IMR-90 (cell line): ENCODE measurements at regions not wholly inside any gene's neighbourhood (a gene's known extent, or its start where the extent isn't known, plus 50 kb on each side); places are given as distances from the start of the nearest gene placed in this dataset.

Experiments
- ATAC-seq: fragments of 200-7000 bp; cut with Tn5 transposase; 2 replicates; pipeline ENCODE4 v1.9.1; 2020; ENCODE audit warnings: low read depth, mild to moderate bottlenecking, moderate library complexity
- BruUV-seq: library from RNA; stranded (reverse); fragments of 400-500 nt; replicated peaks from 2 replicates; lab custom pipeline; 2021; lab: Mats Ljungman, UMichigan
- CTCF ChIA-PET: fragments of 300-600 bp; formaldehyde crosslinking; extraction: SDS; loops from one replicate; lab custom pipeline; 2021; ENCODE audit warnings: antibody characterized with exemption; lab: Yijun Ruan, JAX
- POLR2A ChIA-PET: fragments of 300-600 bp; sonication (Branson Sonifier 250); formaldehyde crosslinking; loops from one replicate; lab custom pipeline; 2022; ENCODE audit warnings: antibody characterized with exemption; ENCODE audit not compliant: unreplicated experiment; lab: Charles Lee
- DNase-seq: peaks from one replicate; pipeline ENCODE4 v3.0.0; 2013
- H2AFZ ChIP-seq: replicated peaks from 2 replicates; pipeline ENCODE3; 2013; ENCODE audit warnings: low read length, mild to moderate bottlenecking; ENCODE audit not compliant: poor library complexity
- H2AK5ac ChIP-seq: 2 replicates; pipeline ENCODE4 v1.6.1; 2013; ENCODE audit warnings: low read depth, low read length, inconsistent platforms
- H2AK9ac ChIP-seq: replicated peaks from 2 replicates; pipeline ENCODE3; 2013; ENCODE audit warnings: mild to moderate bottlenecking, low read depth, low read length, moderate library complexity; ENCODE audit not compliant: poor library complexity
- H2BK120ac ChIP-seq: 2 replicates; pipeline ENCODE4 v1.6.1; 2013; ENCODE audit warnings: low read depth, low read length, inconsistent platforms
- H2BK15ac ChIP-seq: 3 replicates; pipeline ENCODE4 v1.6.1; 2013; ENCODE audit warnings: low read depth, low read length, inconsistent platforms
- H2BK20ac ChIP-seq: 2 replicates; pipeline ENCODE4 v1.6.1; 2013; ENCODE audit warnings: low read depth, mild to moderate bottlenecking, inconsistent platforms, low read length, moderate library complexity
- H2BK5ac ChIP-seq: 2 replicates; pipeline ENCODE4 v1.6.1; 2013; ENCODE audit warnings: mild to moderate bottlenecking, low read depth, low read length, inconsistent platforms; ENCODE audit not compliant: poor library complexity, severe bottlenecking
- H3K14ac ChIP-seq: replicated peaks from 2 replicates; pipeline ENCODE4 v1.6.1; 2013; ENCODE audit warnings: low read depth, low read length, inconsistent platforms
- H3K18ac ChIP-seq: 2 replicates; pipeline ENCODE4 v1.6.1; 2013; ENCODE audit warnings: low read depth, low read length, control low read depth
- H3K23ac ChIP-seq: 2 replicates; pipeline ENCODE4 v1.6.1; 2013; ENCODE audit warnings: low read depth, low read length, inconsistent platforms
- H3K27ac ChIP-seq: 2 replicates; pipeline ENCODE4 v1.5.1; 2013; ENCODE audit warnings: mild to moderate bottlenecking, control low read depth, low read length; ENCODE audit not compliant: insufficient read depth
- H3K27me3 ChIP-seq: 2 replicates; pipeline ENCODE4 v1.6.1; 2013; ENCODE audit warnings: low read length; ENCODE audit not compliant: control insufficient read depth, insufficient read depth
- H3K36me3 ChIP-seq: 2 replicates; pipeline ENCODE4 v1.6.1; 2013; ENCODE audit warnings: low read length, mixed read lengths; ENCODE audit not compliant: control insufficient read depth, insufficient read depth
- H3K4ac ChIP-seq: 2 replicates; pipeline ENCODE4 v1.6.1; 2013; ENCODE audit warnings: low read depth, low read length, inconsistent platforms
- H3K4me1 ChIP-seq: 2 replicates; pipeline ENCODE4 v1.6.1; 2013; ENCODE audit warnings: low read length, mixed read lengths; ENCODE audit not compliant: control insufficient read depth, insufficient read depth
- H3K4me2 ChIP-seq: 2 replicates; pipeline ENCODE4 v1.6.1; 2013; ENCODE audit warnings: low read depth, mild to moderate bottlenecking, control low read depth, low read length, moderate library complexity
- H3K4me3 ChIP-seq: 2 replicates; pipeline ENCODE4 v1.5.1; 2013; ENCODE audit warnings: low read depth, mild to moderate bottlenecking, control low read depth, low read length, moderate library complexity; ENCODE audit not compliant: insufficient read depth
- H3K56ac ChIP-seq: 2 replicates; pipeline ENCODE4 v1.6.1; 2013; ENCODE audit warnings: low read length, inconsistent platforms; ENCODE audit not compliant: insufficient read depth; ENCODE audit errors: extremely low read depth
- H3K79me1 ChIP-seq, 2 experiments: 2 replicates each; pipeline ENCODE4 v1.6.1; 2013; ENCODE audit warnings: low read length in 2 of 2, inconsistent platforms in 1 of 2, low read depth in 1 of 2
- H3K9ac ChIP-seq: 2 replicates; pipeline ENCODE4 v1.6.1; 2013; ENCODE audit warnings: low read depth, low read length, control low read depth
- H3K9me1 ChIP-seq: 2 replicates; pipeline ENCODE4 v1.6.1; 2013; ENCODE audit warnings: low read length, inconsistent platforms; ENCODE audit not compliant: insufficient read depth
- H3K9me3 ChIP-seq: 2 replicates; pipeline ENCODE4 v1.6.1; 2013; ENCODE audit warnings: low read length; ENCODE audit not compliant: control insufficient read depth, insufficient read depth
- H4K20me1 ChIP-seq: 2 replicates; pipeline ENCODE4 v1.6.1; 2013; ENCODE audit warnings: low read length, inconsistent platforms; ENCODE audit not compliant: insufficient read depth
- H4K5ac ChIP-seq: 2 replicates; pipeline ENCODE4 v1.6.1; 2013; ENCODE audit warnings: mild to moderate bottlenecking, low read depth, low read length, control low read depth
- H4K8ac ChIP-seq, 2 experiments: 2 replicates each; pipeline ENCODE4 v1.6.1; 2013; ENCODE audit warnings: low read depth in 2 of 2, low read length in 2 of 2, control low read depth in 1 of 2, inconsistent platforms in 1 of 2
- H4K91ac ChIP-seq: 2 replicates; pipeline ENCODE4 v1.6.1; 2013; ENCODE audit warnings: low read depth, low read length, inconsistent platforms; ENCODE audit not compliant: insufficient read depth
- BHLHE40 ChIP-seq: fragments of 150-350 bp; IDR thresholded peaks from 2 replicates; pipeline ENCODE4 v1.6.1; 2016; ENCODE audit warnings: mild to moderate bottlenecking, low read depth, low read length
- FOS ChIP-seq: fragments of 150-350 bp; IDR thresholded peaks from 2 replicates; pipeline ENCODE4 v1.6.1; 2016; ENCODE audit warnings: low read depth, low read length
- MAZ ChIP-seq: IDR thresholded peaks from 2 replicates; pipeline ENCODE4 v1.6.1; 2012; ENCODE audit warnings: low read depth, mild to moderate bottlenecking, low read length, improper control_type of control experiment, moderate library complexity, borderline replicate concordance
- POLR2A ChIP-seq: IDR thresholded peaks from 2 replicates; pipeline ENCODE4 v1.6.1; 2012; ENCODE audit warnings: mild to moderate bottlenecking, low read depth, low read length
- SMC3 ChIP-seq: fragments of 150-350 bp; IDR thresholded peaks from 2 replicates; pipeline ENCODE4 v1.6.1; 2016; ENCODE audit warnings: low read depth, mild to moderate bottlenecking, antibody characterized with exemption, low read length, moderate library complexity
- WGBS, 2 experiments: methylation state at CpG; one replicate each; pipeline versions ENCODE4 v1.1.5 to v1.1.7; 2013; ENCODE audit warnings: missing lambda C conversion rate in 2 of 2; ENCODE audit not compliant: insufficient read length in 1 of 2; ENCODE audit errors: extremely low coverage in 2 of 2; 5-methylcytosine and 5-hydroxymethylcytosine counted together
- dilution Hi-C: fragments of 300-500 bp; cut with HindIII; formaldehyde crosslinking; loops from one replicate; pipeline ENCODE4 v1.14.3; 2018; ENCODE audit warnings: low sequenced_read_pairs; ENCODE audit not compliant: unreplicated experiment
- in situ Hi-C: fragments of 300-500 bp; cut with MboI; formaldehyde crosslinking; loops from 3 replicates; pipeline ENCODE4 v1.14.3; 2019; ENCODE audit warnings: low sequenced_read_pairs, inconsistent platforms, mixed read lengths
- intact Hi-C: fragments of 100-400 bp; cut with micrococcal nuclease; formaldehyde crosslinking; loops from 2 replicates; pipeline ENCODE4 v1.10.0; 2022
- TF ChIP-seq, protein P1 (sequence below): fragments of 150-350 bp; IDR thresholded peaks from 2 replicates; pipeline ENCODE4 v1.6.1; 2017; ENCODE audit warnings: mild to moderate bottlenecking, antibody characterized with exemption, low read length, low read depth

DNA sequence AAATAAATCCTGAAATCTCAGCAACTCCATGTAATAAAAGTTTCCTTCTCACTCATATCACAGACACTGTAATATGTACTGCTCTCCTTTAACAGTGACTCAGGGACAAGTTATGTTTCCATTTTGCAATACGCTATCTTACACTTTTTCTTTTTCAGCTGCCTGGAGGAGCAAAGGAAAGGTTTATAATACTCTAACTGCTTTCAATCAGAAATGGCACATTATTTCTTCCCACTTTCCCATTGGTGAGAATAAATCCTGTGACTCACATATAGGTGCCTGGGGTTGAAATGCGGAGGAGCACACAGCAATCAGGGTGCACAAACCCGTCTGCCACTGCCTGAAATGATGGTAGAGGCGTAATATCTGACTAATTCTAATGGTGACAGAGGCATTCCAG, 186.6 kb downstream of the HINT1 start:
- Histone ChIP-seq H3K79me1 (no peaks in the 10 kb centered on the region), H3K56ac (no peak overlapping the region), H3K4me3 (no peak overlapping the region), H3K4me2 (no peak overlapping the region), H2BK20ac (no peak overlapping the region), H2BK15ac (no peak overlapping the region), H2AFZ (no peak overlapping the region), H4K5ac (no peak overlapping the region), H2AK9ac (no peak overlapping the region), H3K23ac (no peak overlapping the region), H3K9me3 (peaks cover 4% of the 10 kb centered on the region), H3K18ac (no peak overlapping the region), H4K8ac (no peak overlapping the region), H2BK5ac (no peak overlapping the region), H2BK120ac (no peak overlapping the region), H4K91ac (no peak overlapping the region), H3K9ac (no peak overlapping the region), H3K9me1 (no peaks in the 10 kb centered on the region), H3K27ac (no peak overlapping the region), H3K27me3 (no peaks in the 10 kb centered on the region), H3K4me1 (no peaks in the 10 kb centered on the region), H2AK5ac (no peak overlapping the region), H3K4ac (no peak overlapping the region), H3K36me3 (no peaks in the 10 kb centered on the region), H3K14ac (no peak overlapping the region), H4K20me1 (no peaks in the 10 kb centered on the region)
- no peak for TF ChIP-seq POLR2A
- TF ChIP-seq, protein P1, sequence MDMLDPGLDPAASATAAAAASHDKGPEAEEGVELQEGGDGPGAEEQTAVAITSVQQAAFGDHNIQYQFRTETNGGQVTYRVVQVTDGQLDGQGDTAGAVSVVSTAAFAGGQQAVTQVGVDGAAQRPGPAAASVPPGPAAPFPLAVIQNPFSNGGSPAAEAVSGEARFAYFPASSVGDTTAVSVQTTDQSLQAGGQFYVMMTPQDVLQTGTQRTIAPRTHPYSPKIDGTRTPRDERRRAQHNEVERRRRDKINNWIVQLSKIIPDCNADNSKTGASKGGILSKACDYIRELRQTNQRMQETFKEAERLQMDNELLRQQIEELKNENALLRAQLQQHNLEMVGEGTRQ, result no peak
- TF ChIP-seq FOS, result no peak
- no peak for TF ChIP-seq BHLHE40
- no peak for TF ChIP-seq SMC3
- no peak for TF ChIP-seq MAZ
- DNase-seq (no peak), ATAC-seq (no peak)
- in situ Hi-C loops (no loop called here), intact Hi-C loops (no loop called here), dilution Hi-C loops (no loop called here)
- ChIA-PET CTCF (no interaction called here), POLR2A (no interaction called here)
- no TSS peak for BruUV-seq
- WGBS, 2 experiments, result no CpG with 5 or more reads among the region's 4 CpGs
